ENCODE measurements at regions not wholly inside any gene's neighbourhood (a gene's known extent, or its start where the extent isn't known, plus 50 kb on each side); places are given as distances from the start of the nearest gene placed in this dataset.

DNA sequence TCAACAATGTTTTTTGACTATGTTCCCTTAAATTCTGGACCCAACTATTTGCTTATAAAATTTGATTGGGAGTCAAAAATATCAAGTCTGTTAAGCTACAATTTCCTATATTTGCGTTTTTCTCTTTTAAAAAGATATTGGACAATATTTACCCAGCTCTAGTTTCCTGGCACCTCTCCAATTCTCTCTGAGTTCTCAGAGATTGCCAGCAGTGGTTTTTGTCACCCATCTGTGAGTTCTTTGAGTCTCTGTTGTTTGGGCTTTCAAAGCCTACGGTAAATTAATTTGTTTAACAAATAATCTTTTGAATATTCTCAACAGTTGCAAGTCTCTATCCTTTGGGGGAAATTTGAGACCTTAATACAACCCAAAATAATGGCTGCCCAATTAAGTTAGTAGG is 174.2 kb upstream of the PUM3 start:
- TF ChIP-seq EP300 (IDR thresholded peaks at IDR 0.05; ENCODE audit: low read depth) (no peak), POLR2A (IDR thresholded peaks at IDR 0.05) (no peak), POLR2AphosphoS5 (IDR thresholded peaks at IDR 0.05) (no peak)
- TF ChIP-seq, protein P1, sequence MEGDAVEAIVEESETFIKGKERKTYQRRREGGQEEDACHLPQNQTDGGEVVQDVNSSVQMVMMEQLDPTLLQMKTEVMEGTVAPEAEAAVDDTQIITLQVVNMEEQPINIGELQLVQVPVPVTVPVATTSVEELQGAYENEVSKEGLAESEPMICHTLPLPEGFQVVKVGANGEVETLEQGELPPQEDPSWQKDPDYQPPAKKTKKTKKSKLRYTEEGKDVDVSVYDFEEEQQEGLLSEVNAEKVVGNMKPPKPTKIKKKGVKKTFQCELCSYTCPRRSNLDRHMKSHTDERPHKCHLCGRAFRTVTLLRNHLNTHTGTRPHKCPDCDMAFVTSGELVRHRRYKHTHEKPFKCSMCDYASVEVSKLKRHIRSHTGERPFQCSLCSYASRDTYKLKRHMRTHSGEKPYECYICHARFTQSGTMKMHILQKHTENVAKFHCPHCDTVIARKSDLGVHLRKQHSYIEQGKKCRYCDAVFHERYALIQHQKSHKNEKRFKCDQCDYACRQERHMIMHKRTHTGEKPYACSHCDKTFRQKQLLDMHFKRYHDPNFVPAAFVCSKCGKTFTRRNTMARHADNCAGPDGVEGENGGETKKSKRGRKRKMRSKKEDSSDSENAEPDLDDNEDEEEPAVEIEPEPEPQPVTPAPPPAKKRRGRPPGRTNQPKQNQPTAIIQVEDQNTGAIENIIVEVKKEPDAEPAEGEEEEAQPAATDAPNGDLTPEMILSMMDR (IDR thresholded peaks at IDR 0.05): no peak

DNA sequence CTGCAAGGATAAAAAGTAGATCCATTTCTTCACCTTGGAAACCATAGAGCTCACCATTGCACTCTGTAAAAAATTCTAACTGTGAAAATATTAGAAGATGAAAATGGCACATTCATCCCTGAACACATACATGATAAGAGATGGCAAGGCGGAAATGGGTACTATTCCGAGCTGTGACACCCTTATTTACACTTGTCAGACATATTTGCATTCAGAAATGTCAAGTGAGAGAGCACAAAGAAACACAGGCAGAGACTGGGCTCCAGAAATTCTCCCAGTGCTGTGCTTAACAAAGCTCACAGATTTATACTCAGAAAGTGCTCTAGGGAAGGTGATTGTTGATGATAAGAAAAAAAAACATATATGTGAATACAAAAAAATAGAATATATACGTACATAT is 170.3 kb upstream of the PUM3 start:
- Histone ChIP-seq H3K9me3 (no peaks in the 10 kb centered on the region), H3K4me3 (no peak overlapping the region), H3K27ac (no peak overlapping the region), H3K4me1 (no peaks in the 10 kb centered on the region), H3K36me3 (no peaks in the 10 kb centered on the region), H3K27me3 (no peaks in the 10 kb centered on the region)
- in situ Hi-C loops (cut with MboI; ENCODE audit: low pct_ligation_motif_present in 1 of 4, low pct_unique_long_range_greater_than_20kb in 1 of 4, low sequenced_read_pairs in 3 of 4): no loop called here
- WGBS, 2 donors (ENCODE audit: low coverage in 1 of 2): 67 to 75% methylated on average over 3 of the region's 3 CpGs
- intact Hi-C loops (cut with DNase I; ENCODE audit: low total_unique reads): no loop called here
- DNase-seq: no peak
- TF ChIP-seq POLR2AphosphoS5 (IDR thresholded peaks at IDR 0.05): no peak

More for the DNA sequence above, 174.2 kb upstream of the PUM3 start:
- H3K9me3 ChIP-seq: no peaks in the 10 kb centered on the region
- intact Hi-C loops (cut with DNase I; ENCODE audit: low total_unique reads) (no loop called here), in situ Hi-C loops (cut with MboI; ENCODE audit: low pct_ligation_motif_present in 1 of 4, low pct_unique_long_range_greater_than_20kb in 1 of 4, low sequenced_read_pairs in 3 of 4) (no loop called here)
- DNase-seq: no peak
- H3K4me1 ChIP-seq: no peaks in the 10 kb centered on the region
- H3K27me3 ChIP-seq: no peaks in the 10 kb centered on the region
- no peaks in the 10 kb centered on the region for H3K36me3 ChIP-seq
- no peak overlapping the region for H3K4me3 ChIP-seq
- no peak overlapping the region for H3K27ac ChIP-seq
- WGBS, 2 donors (ENCODE audit: low coverage in 1 of 2): 45 to 60% methylated on average over 2 of the region's 2 CpGs

DNA sequence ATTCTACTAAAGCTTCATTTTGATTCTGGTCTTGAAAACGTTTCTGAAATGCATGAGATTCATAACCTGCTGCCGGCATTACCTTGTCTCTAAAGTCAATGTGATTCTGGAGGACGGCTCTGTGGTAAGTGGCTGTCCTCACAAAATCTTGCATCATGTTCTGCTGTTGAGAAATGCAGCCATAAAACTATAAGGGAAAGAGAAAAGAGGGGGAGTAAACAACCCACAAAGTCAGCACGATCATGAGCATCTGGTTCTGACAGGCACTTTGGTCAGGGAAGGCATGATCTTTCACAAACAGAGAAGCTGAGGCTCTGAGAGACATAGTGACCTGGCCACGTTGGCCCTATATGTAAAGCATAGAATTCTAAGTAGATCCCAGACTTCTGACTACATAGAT is 168.9 kb upstream of the PUM3 start:
- no peak overlapping the region for H3K27ac ChIP-seq
- no peak for TF ChIP-seq EP300 (IDR thresholded peaks at IDR 0.05; ENCODE audit: low read depth)
- TF ChIP-seq, protein P1 (IDR thresholded peaks at IDR 0.05): no peak
- no peaks in the 10 kb centered on the region for H3K9me3 ChIP-seq
- H3K36me3 ChIP-seq: no peaks in the 10 kb centered on the region
- H3K27me3 ChIP-seq: no peaks in the 10 kb centered on the region
- H3K4me3 ChIP-seq: no peak overlapping the region
- H3K4me1 ChIP-seq: no peaks in the 10 kb centered on the region
- in situ Hi-C loops (cut with MboI; ENCODE audit: low pct_ligation_motif_present in 1 of 4, low pct_unique_long_range_greater_than_20kb in 1 of 4, low sequenced_read_pairs in 3 of 4): no loop called here
- WGBS, 2 donors (ENCODE audit: low coverage in 1 of 2): 61 to 68% methylated on average over 4 to 5 of the region's 5 CpGs
- intact Hi-C loops (cut with DNase I; ENCODE audit: low total_unique reads): no loop called here
- no peak for DNase-seq

DNA sequence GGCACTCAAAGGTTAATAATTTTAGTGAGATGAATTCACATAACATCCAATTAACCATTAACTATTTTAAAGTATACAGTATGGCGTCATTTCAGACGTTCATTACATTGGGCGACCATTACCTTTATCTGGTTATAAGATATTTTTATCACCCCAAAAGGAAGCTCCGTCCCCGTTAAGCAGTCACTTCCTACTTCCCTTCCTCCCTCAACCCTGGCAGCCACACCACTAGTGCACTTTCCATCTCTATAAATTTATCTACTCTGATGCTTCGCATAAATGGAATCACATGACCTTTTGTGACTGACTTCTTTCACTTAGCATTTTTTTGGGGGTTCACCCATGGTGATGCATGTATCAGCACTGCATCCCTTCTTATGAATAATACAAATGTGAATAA is 168.3 kb upstream of the PUM3 start:
- no peak overlapping the region for H3K4me3 ChIP-seq
- no peak for DNase-seq
- intact Hi-C loops (cut with DNase I; ENCODE audit: low total_unique reads): no loop called here
- WGBS, 2 donors (ENCODE audit: low coverage in 1 of 2): 37 to 48% methylated on average over 6 of the region's 6 CpGs
- H3K27ac ChIP-seq: no peak overlapping the region
- no peaks in the 10 kb centered on the region for H3K9me3 ChIP-seq
- H3K4me1 ChIP-seq: no peaks in the 10 kb centered on the region
- TF ChIP-seq, protein P1 (IDR thresholded peaks at IDR 0.05): no peak
- no peak for TF ChIP-seq EP300 (IDR thresholded peaks at IDR 0.05; ENCODE audit: low read depth)
- TF ChIP-seq POLR2AphosphoS5 (IDR thresholded peaks at IDR 0.05): no peak
- no peak for TF ChIP-seq POLR2A (IDR thresholded peaks at IDR 0.05)
- in situ Hi-C loops (cut with MboI; ENCODE audit: low pct_ligation_motif_present in 1 of 4, low pct_unique_long_range_greater_than_20kb in 1 of 4, low sequenced_read_pairs in 3 of 4): no loop called here
- H3K36me3 ChIP-seq: no peaks in the 10 kb centered on the region
- H3K27me3 ChIP-seq: no peaks in the 10 kb centered on the region

DNA sequence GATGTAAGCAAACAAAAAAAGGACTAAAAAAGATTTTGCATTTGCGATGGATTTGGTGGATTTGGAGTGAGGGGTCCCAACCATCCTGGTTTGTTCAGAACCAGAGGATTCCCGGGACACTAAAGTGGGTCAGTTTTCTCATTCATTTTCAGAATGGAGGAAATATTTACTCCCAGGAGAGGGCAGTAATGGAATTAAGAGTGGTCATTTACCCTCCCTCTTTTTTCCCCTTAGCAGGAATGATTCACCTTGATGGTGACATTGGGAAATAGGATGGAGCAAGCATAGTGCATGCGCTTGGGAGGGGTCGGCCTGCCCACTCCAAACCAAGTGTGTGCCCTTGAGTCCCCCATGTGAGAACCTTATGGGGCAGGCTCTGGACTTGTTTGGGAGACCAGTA is 164.2 kb upstream of the PUM3 start:
- Histone ChIP-seq H3K27me3 (no peaks in the 10 kb centered on the region), H3K36me3 (no peaks in the 10 kb centered on the region), H3K4me3 (no peak overlapping the region), H3K4me1 (peaks cover 0 to 3% (median 0%) of the 10 kb centered on the region in 4 donors), H3K27ac (no peak overlapping the region), H3K9me3 (no peaks in the 10 kb centered on the region)
- in situ Hi-C loops (cut with MboI; ENCODE audit: low pct_ligation_motif_present in 1 of 4, low pct_unique_long_range_greater_than_20kb in 1 of 4, low sequenced_read_pairs in 3 of 4): no loop called here
- TF ChIP-seq, protein P1 (IDR thresholded peaks at IDR 0.05): no peak
- TF ChIP-seq EP300 (IDR thresholded peaks at IDR 0.05; ENCODE audit: low read depth): no peak
- TF ChIP-seq POLR2AphosphoS5 (IDR thresholded peaks at IDR 0.05): no peak
- TF ChIP-seq POLR2A (IDR thresholded peaks at IDR 0.05): no peak
- intact Hi-C loops (cut with DNase I; ENCODE audit: low total_unique reads): no loop called here
- DNase-seq: no peak
- 92 to 93% methylated on average over 4 of the region's 4 CpGs for WGBS, 2 donors (ENCODE audit: low coverage in 1 of 2)
